Myocyte (in vitro differentiated cells): ENCODE measurements at regions not wholly inside any gene's neighbourhood (a gene's known extent, or its start where the extent isn't known, plus 50 kb on each side); places are given as distances from the start of the nearest gene placed in this dataset.
A peak's percentile ranks its signal among the peaks of the same experiment; 100 is the strongest.

Experiments used
- DNase-seq: peaks from one replicate; pipeline ENCODE4 v3.0.0-alpha.2; 2012; ENCODE audit warnings: low read depth

GRCh38 chr9:99326917-99327189, 104.8 kb downstream of the SEC61B start:
- no peak for DNase-seq

GRCh38 chr9:99327667-99328066, 105.6 kb downstream of the SEC61B start:
- DNase-seq = no peak

GRCh38 chr9:99335280-99335679, 113.2 kb downstream of the SEC61B start:
- no peak for DNase-seq

- DNase-seq = no peak
These were observed 113.9 kb downstream of the SEC61B start for GRCh38 chr9:99336005-99336404.

GRCh38 chr9:99336531-99336930, 114.4 kb downstream of the SEC61B start:
- DNase-seq = peak; percentile 6

- DNase-seq = no peak
These were observed 118.2 kb downstream of the SEC61B start for GRCh38 chr9:99340281-99340680.

GRCh38 chr9:99341686-99342085, 119.6 kb downstream of the SEC61B start:
- no peak for DNase-seq

DNA sequence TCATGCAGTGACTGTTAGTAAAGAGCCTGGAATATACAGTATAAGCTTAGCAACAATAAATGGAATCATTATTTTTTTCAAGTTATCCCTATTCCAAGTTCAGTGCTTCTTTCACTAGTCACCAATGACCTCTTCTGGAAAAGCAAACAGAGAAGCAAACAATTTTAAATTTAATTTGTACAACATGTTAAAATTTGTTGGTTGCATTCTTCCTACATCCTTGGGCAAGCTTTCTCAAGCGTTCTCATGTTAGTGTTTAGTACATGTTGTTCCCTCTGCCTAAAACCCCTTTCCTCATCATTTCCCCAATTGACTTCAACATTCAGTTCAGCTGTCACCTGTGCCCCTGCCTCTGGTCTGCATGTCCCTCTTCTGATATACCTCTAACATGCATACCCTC, 123.4 kb downstream of the SEC61B start:
- no peak for DNase-seq

DNA sequence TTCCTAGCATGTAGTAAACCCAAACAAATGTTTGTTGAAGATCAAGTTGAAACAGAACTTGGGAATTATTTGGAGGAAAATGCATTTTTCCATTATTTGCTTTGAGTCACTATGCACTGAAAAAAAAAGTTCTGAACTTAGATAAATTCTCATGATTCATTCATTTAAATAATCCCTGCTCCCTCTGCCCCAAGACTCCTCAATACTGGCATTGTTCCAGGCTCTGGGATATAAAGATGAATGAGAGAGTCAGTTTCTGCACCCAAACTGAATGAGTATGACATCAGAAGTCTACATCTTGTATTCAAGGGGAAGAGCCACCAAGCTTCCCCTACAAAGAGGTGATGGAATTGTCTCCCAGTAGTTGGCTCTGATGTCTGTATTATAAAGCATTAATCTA, 123.9 kb downstream of the SEC61B start:
- peak; percentile 14 for DNase-seq

GRCh38 chr9:99347568-99347967, 125.5 kb downstream of the SEC61B start:
- no peak for DNase-seq

- no peak for DNase-seq
These were observed 126.2 kb downstream of the SEC61B start for GRCh38 chr9:99348289-99348688.

GRCh38 chr9:99349870-99350269, 127.8 kb downstream of the SEC61B start:
- no peak for DNase-seq

GRCh38 chr9:99350461-99350860, 128.4 kb downstream of the SEC61B start:
- no peak for DNase-seq

- no peak for DNase-seq
These were observed 129.6 kb downstream of the SEC61B start for GRCh38 chr9:99351647-99352046.

DNA sequence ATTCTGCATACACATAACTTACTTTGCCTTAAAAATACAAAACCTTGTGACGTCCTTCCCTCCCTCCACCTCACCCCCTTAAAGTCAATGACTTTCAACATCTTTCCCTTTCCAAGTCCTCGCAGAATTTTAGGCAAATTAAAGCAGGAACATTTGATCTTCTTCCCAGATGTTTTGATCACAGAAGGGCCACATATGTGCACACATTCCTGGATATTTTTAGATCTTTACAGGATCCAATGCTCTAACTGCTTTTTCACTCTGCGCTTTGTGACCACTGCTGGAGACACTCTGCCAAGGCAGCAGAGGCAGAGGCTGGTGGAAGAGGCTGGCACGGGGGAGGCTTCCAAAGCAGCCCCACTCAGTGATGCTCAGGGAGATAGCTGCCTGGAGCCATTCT, 130.7 kb downstream of the SEC61B start:
- no peak for DNase-seq

GRCh38 chr9:99353408-99353807, 131.3 kb downstream of the SEC61B start:
- no peak for DNase-seq

- DNase-seq = no peak
These were observed 132.0 kb downstream of the SEC61B start for GRCh38 chr9:99354104-99354503.

- peak; percentile 81 for DNase-seq
These were observed 134.5 kb downstream of the SEC61B start for GRCh38 chr9:99356512-99356971.

GRCh38 chr9:99357575-99357974, 135.5 kb downstream of the SEC61B start:
- DNase-seq = peak; percentile 82

DNA sequence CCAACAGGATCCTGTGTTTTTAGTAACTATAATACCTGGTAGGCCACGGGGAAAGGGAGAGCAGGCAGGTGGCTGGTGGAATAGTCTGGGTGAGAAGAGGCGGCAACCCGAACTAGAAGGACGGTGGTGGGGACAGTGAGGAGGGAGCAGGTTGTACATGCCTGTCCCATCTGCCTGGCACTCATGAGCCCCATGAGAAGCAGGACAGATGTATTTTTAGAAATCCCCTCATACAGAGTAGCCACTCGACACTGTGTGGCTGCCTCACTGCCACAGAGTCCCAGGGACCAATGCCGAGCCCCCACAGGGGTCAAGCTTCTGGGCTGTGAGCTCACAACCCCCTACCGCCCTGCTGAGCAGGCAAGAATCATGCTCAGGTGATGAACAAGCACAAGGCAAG, 136.6 kb downstream of the SEC61B start:
- peak; percentile 54 for DNase-seq

DNA sequence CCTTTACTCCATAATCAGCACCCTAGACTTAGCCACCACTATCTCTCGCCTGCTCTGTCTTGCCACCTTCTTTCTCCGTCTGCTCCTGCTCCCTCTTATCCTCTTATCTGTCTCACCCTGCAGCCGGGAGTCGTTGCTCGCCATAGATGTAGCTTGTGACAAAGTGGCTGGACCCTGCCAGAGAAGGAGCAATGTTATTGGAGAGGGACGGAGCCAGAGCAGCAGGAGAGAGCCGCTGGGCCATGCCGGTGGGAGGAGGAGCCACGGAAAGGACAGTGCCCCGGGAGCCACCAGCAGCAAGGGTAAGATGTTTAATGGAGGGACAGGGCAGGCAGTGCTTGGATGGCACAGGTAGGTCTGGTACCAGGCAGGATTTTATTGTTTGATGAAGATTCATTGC, 137.3 kb downstream of the SEC61B start:
- DNase-seq = no peak

DNA sequence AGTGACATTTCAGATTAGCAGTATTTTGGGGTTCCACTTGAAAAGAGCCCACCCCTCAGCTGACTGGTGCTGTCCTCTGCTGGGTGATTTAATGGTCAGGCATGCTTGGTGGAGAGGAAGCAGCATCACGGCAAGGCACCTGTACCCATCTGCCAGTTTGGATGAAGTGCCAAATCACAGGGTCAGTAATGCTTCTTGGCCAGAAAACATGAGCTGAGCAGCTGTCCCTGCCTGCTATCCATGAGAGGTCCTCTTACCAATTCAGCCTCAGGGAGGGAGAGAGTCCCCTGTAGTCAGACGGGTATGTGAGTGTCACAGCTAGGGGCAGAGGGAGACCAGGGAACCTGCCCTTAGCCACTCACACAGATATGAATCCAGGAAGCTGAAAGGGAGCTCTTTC, 137.9 kb downstream of the SEC61B start:
- peak; percentile 67 for DNase-seq

GRCh38 chr9:99361817-99362216, 139.7 kb downstream of the SEC61B start:
- DNase-seq = no peak

DNA sequence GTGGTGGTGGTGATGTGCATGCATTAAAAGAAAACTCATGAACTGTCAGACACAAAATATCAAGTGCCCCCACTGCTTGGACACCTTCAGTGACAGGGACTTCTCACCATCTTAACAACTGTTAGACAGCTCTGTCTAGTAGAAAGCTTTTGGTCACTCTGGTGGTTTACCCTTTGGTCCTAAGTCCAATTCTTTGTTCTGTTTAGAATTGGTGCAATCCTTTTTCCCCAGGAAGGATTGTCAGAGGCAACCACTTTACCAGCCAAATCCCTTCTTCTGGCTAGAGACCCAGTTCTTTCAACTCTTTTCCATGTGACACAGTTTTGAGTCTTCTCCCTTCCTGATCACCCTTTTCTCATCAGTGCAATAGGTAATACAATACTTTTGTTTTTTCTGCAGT, 140.2 kb downstream of the SEC61B start:
- DNase-seq = no peak

DNA sequence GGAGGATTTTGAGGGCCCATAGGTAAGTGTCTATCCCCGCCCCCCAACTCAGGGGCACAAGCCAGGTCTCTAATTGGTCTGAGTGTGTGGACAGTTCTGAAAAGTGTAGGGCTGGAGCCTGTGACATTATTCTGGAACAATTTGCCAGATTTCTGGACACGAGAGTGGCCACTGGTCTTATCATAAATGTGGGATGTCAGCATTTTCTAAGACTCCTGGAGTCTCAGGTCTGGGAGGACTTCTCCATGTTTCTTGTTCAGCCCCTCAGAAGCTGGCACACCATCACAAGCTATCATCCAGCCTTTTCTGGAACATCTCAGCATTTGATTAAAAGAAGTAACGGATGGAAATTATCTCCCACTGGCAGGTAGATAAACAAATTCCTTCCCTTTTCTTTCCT, 141.4 kb downstream of the SEC61B start:
- DNase-seq = no peak
